ENCODE measurements at regions not wholly inside any gene's neighbourhood (a gene's known extent, or its start where the extent isn't known, plus 50 kb on each side); places are given as distances from the start of the nearest gene placed in this dataset.
"Not testable (repeated sequence)": the region's sequence is repeated elsewhere in the genome, so short reads cannot be mapped to it uniquely, and the experiment has no call there.

DNA sequence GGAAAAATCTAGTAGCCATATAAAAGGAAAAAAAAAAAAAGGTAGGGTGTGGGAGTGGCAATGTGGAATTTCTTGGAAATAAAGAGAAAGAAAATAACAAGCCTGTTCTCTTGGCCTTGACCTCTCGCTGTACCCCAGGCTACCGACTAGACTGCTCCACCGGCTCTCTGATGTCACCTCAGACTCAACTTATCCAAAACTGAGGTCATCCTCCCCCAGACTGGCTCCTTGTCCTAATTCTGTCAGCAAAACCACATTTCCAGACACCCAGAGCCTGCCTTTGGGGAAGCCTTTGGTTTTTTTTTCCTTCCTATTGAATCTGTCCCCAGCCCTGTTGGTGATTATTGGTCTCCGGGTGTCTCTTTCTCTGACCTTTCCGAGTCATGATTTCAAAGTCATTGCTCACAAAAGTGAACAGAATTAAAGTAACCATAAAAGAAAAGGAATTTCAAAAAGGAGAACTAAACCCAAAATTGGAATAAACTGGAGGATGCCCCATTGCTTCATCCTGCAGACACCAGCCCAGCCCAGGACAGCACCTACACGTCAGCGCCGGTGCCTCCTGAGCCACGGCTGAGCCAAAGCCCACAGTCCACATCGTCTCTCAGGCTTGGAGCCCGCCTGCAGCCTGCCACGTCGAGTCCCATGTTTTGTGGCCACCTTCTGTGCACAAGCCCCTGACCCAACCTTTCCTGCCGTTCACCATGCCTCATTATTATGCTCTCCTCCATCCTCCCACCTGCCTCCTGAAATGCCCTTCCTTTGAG lies 170.7 kb downstream of the MYLK4 start:
- DNase-seq (peak in 1 of 2 donors; percentile 60), ATAC-seq (ENCODE audit: low FRiP score in 2 of 2) (peak; percentile 29 to 82)
- Histone ChIP-seq H3K4me1 (no peaks in the 10 kb centered on the region), H3K27me3 (no peaks in the 10 kb centered on the region), H3K36me3 (no peaks in the 10 kb centered on the region), H3K27ac (peak overlapping the region in 1 of 4 donors; percentile 45), H3K4me3 (no peak overlapping the region), H3K9me3 (no peaks in the 10 kb centered on the region)
- no peak for TF ChIP-seq EP300 (IDR thresholded peaks at IDR 0.05)
- no peak for TF ChIP-seq POLR2A (IDR thresholded peaks at IDR 0.05)
- no peak for TF ChIP-seq CTCF (IDR thresholded peaks at IDR 0.05)
- TF ChIP-seq POLR2AphosphoS5 (IDR thresholded peaks at IDR 0.05): no peak
- 85 to 87% methylated on average over 14 of the region's 14 CpGs for WGBS, 2 donors

DNA sequence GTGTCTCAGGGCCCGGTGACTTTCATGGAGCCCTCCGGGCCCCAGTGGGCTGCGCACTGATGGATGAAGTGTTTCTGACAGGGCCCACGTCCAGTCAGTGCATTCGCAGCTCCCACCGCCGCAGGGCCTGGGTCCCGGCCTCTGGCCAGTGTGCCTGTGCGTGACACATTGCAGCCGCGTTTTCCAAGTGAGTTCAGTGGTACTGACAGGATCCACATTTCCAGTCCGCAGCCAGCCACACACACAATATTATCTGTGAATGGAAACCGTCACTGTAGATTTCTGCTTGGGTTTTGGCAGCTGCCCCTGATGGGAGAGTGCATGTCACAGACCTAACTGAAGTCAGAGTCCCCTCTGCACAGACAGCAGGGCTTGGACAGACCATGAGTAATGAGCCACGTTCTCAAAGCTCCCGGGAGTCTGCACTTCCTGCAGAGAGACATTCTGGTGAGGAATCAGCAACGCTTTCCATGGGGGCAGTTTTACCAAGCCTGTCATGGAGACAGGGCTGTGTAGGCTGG lies 171.4 kb downstream of the MYLK4 start:
- H3K27ac ChIP-seq: peak overlapping the region in 3 of 4 donors; percentile 14 to 65 (median 26)
- ATAC-seq (ENCODE audit: low FRiP score in 2 of 2) (peak; percentile 76 to 82), DNase-seq (peak; percentile 39 to 89)
- H3K9me3 ChIP-seq: no peaks in the 10 kb centered on the region
- H3K4me1 ChIP-seq: no peaks in the 10 kb centered on the region
- H3K27me3 ChIP-seq: no peaks in the 10 kb centered on the region
- H3K36me3 ChIP-seq: no peaks in the 10 kb centered on the region
- TF ChIP-seq CTCF (IDR thresholded peaks at IDR 0.05) (no peak), EP300 (IDR thresholded peaks at IDR 0.05) (peak in 1 of 4 donors; percentile 25), POLR2AphosphoS5 (IDR thresholded peaks at IDR 0.05) (peak; percentile 54 to 85)
- H3K4me3 ChIP-seq: no peak overlapping the region
- WGBS, 2 donors: 65 to 69% methylated on average over 16 of the region's 16 CpGs

GRCh38 chr6:2578767-2579166 lies 172.0 kb downstream of the MYLK4 start:
- DNase-seq (no peak), ATAC-seq (ENCODE audit: low FRiP score in 2 of 2) (peak in 1 of 2 donors; percentile 27)
- 62 to 74% methylated on average over 2 of the region's 2 CpGs for WGBS, 2 donors
- no peak overlapping the region for H3K4me3 ChIP-seq
- H3K4me1 ChIP-seq: no peaks in the 10 kb centered on the region
- H3K9me3 ChIP-seq: no peaks in the 10 kb centered on the region
- peak overlapping the region in 3 of 4 donors; percentile 14 to 65 (median 26) for H3K27ac ChIP-seq
- no peaks in the 10 kb centered on the region for H3K27me3 ChIP-seq
- TF ChIP-seq POLR2AphosphoS5 (IDR thresholded peaks at IDR 0.05): no peak
- no peak for TF ChIP-seq POLR2A (IDR thresholded peaks at IDR 0.05)
- no peak for TF ChIP-seq CTCF (IDR thresholded peaks at IDR 0.05)
- TF ChIP-seq EP300 (IDR thresholded peaks at IDR 0.05): no peak
- H3K36me3 ChIP-seq: no peaks in the 10 kb centered on the region

DNA sequence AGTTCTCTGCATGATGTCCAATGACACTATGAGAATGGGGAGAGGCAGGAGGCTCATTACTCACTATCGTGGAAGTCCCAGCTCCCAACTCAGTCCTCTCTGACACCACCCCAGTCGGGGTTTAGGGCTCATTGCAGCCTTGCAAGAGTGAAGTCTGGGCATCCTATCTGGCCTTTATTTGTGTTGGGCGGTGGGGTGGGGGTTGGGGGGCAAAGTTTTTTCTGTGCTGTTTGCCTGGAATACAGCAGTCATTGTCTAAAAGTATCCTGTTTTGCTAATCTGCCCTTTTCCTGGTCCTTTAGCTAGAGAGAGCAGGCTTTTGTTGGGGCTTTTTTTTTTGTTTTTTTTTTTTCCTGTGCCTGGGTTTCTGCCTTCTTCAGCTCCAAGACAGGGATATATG lies 174.2 kb downstream of the MYLK4 start:
- H3K27me3 ChIP-seq: no peaks in the 10 kb centered on the region
- no peaks in the 10 kb centered on the region for H3K36me3 ChIP-seq
- ATAC-seq (ENCODE audit: low FRiP score in 2 of 2): no peak
- H3K27ac ChIP-seq: no peak overlapping the region
- 57 to 78% methylated on average over 3 of the region's 3 CpGs for WGBS, 2 donors
- no peak overlapping the region for H3K4me3 ChIP-seq
- no peaks in the 10 kb centered on the region for H3K4me1 ChIP-seq
- H3K9me3 ChIP-seq: no peaks in the 10 kb centered on the region
- TF ChIP-seq POLR2AphosphoS5 (IDR thresholded peaks at IDR 0.05) (no peak), EP300 (IDR thresholded peaks at IDR 0.05) (no peak), CTCF (IDR thresholded peaks at IDR 0.05) (no peak), POLR2A (IDR thresholded peaks at IDR 0.05) (no peak)
- DNase-seq: no peak

DNA sequence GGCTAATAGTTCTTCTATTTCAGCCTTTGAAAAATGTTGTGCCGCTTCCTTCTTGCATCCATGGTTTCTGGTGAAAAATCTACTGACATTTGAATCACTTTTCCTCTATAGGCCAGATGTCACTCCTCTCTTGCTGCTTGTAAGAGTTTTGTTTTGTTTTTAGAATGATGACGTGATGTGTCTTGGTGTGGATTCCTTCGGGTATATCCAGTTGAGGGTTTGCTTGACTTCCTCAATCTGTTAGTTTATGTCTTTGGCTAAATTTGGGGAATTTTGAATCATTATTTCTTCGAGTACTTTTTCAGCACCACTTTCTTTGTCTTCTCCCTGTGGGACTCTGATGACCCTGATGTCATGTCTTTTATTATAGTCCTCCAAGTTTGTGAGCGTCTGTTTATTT lies 175.5 kb downstream of the MYLK4 start:
- TF ChIP-seq POLR2AphosphoS5 (IDR thresholded peaks at IDR 0.05): no peak
- TF ChIP-seq EP300 (IDR thresholded peaks at IDR 0.05): no peak
- no peak for TF ChIP-seq CTCF (IDR thresholded peaks at IDR 0.05)
- no peak for TF ChIP-seq POLR2A (IDR thresholded peaks at IDR 0.05)
- no peak overlapping the region for H3K27ac ChIP-seq

GRCh38 chr6:2569420-2569819 lies 181.3 kb downstream of the MYLK4 start:
- not testable (repeated sequence) for H3K9me3 ChIP-seq
- 100% methylated on average over 1 of the region's 1 CpG for WGBS, 2 donors

More for the DNA sequence above, 175.5 kb downstream of the MYLK4 start:
- Histone ChIP-seq H3K36me3 (no peaks in the 10 kb centered on the region), H3K4me3 (no peak overlapping the region), H3K27me3 (no peaks in the 10 kb centered on the region), H3K9me3 (no peaks in the 10 kb centered on the region), H3K4me1 (no peaks in the 10 kb centered on the region)
- 72 to 85% methylated on average over 5 of the region's 5 CpGs for WGBS, 2 donors
- DNase-seq (no peak), ATAC-seq (ENCODE audit: low FRiP score in 2 of 2) (no peak)

More at GRCh38 chr6:2569420-2569819, 181.3 kb downstream of the MYLK4 start:
- H3K4me3 ChIP-seq; H3K4me1 ChIP-seq; H3K27ac ChIP-seq; H3K36me3 ChIP-seq; H3K27me3 ChIP-seq; ATAC-seq (ENCODE audit: low FRiP score in 2 of 2); DNase-seq: not testable (repeated sequence)
